HepG2 (cell line): ENCODE measurements at regions not wholly inside any gene's neighbourhood (a gene's known extent, or its start where the extent isn't known, plus 50 kb on each side); places are given as distances from the start of the nearest gene placed in this dataset.

Experiments
- ARID4A ChIP-seq: sonication (generic); formaldehyde crosslinking; IDR thresholded peaks from 2 replicates; pipeline ENCODE4 v1.5.0; 2020; ENCODE audit warnings: mild to moderate bottlenecking, missing genetic modification reagents, borderline replicate concordance
- ASH2L ChIP-seq: fragments of 300-600, 200-600 bp; sonication (generic); IDR thresholded peaks from 2 replicates; pipeline ENCODE4 v1.7.0; 2017; ENCODE audit warnings: low read depth, mild to moderate bottlenecking, moderate library complexity, mixed read lengths, low read length; ENCODE audit not compliant: insufficient read length
- JUND ChIP-seq: sonication (generic); formaldehyde crosslinking; IDR thresholded peaks from 2 replicates; pipeline ENCODE4 v1.8.0; 2022; ENCODE audit warnings: mild to moderate bottlenecking, missing genetic modification reagents
- KDM2A ChIP-seq: sonication (generic); formaldehyde crosslinking; IDR thresholded peaks from 2 replicates; pipeline ENCODE4 v1.4.0; 2020; ENCODE audit warnings: low read depth, missing genetic modification reagents, borderline replicate concordance
- SIX1 ChIP-seq: sonication (generic); formaldehyde crosslinking; IDR thresholded peaks from 2 replicates; pipeline ENCODE4 v1.4.0; 2020; ENCODE audit warnings: missing genetic modification reagents, borderline replicate concordance
- SOX5 ChIP-seq: IDR thresholded peaks from 2 replicates; pipeline ENCODE4 v1.6.1; 2016; ENCODE audit warnings: borderline replicate concordance
- ZBTB3 ChIP-seq: sonication (generic); formaldehyde crosslinking; IDR thresholded peaks from 2 replicates; pipeline ENCODE4 v1.4.0; 2020; ENCODE audit warnings: low read depth, mild to moderate bottlenecking, moderate library complexity, missing genetic modification reagents, borderline replicate concordance
- ZBTB42 ChIP-seq: sonication (generic); formaldehyde crosslinking; IDR thresholded peaks from 2 replicates; pipeline ENCODE4 v1.5.0; 2020; ENCODE audit warnings: mild to moderate bottlenecking, missing genetic modification reagents
- ZNF383 ChIP-seq: sonication (generic); formaldehyde crosslinking; IDR thresholded peaks from 2 replicates; pipeline ENCODE4 v1.4.0; 2020; ENCODE audit warnings: missing genetic modification reagents, mild to moderate bottlenecking, borderline replicate concordance
- ZNF550 ChIP-seq: sonication (generic); formaldehyde crosslinking; IDR thresholded peaks from 2 replicates; pipeline ENCODE4 v1.4.0; 2020; ENCODE audit warnings: mild to moderate bottlenecking, missing genetic modification reagents, borderline replicate concordance
- ZNF572 ChIP-seq: sonication (generic); formaldehyde crosslinking; IDR thresholded peaks from 2 replicates; pipeline ENCODE4 v1.5.1; 2020; ENCODE audit warnings: mild to moderate bottlenecking, missing genetic modification reagents
- ZNF724P ChIP-seq: sonication (generic); formaldehyde crosslinking; IDR thresholded peaks from 2 replicates; pipeline ENCODE4 v1.8.0; 2022; ENCODE audit warnings: missing genetic modification reagents, borderline replicate concordance
- TF ChIP-seq, protein P1 (sequence below): sonication (generic); formaldehyde crosslinking; IDR thresholded peaks from 2 replicates; pipeline ENCODE4 v1.4.0; 2020; ENCODE audit warnings: mild to moderate bottlenecking, missing genetic modification reagents
- TF ChIP-seq, protein P2 (sequence below): sonication (generic); formaldehyde crosslinking; IDR thresholded peaks from 2 replicates; pipeline ENCODE4 v1.5.1; 2020; ENCODE audit warnings: missing genetic modification reagents, mild to moderate bottlenecking, borderline replicate concordance
- TF ChIP-seq, protein P3 (sequence below): IDR thresholded peaks from 2 replicates; pipeline ENCODE4 v1.6.1; 2012; ENCODE audit warnings: low read depth, low read length, improper control_type of control experiment

GRCh38 chr17:72569148-72569946 is 448.5 kb downstream of the SOX9 start (continued):
- peak; percentile 25; the same call in 1 of the 2 replicates for TF ChIP-seq SOX5 (CRISPR knock-in tag)
- TF ChIP-seq ZNF724P, result no peak
- TF ChIP-seq, protein P1, sequence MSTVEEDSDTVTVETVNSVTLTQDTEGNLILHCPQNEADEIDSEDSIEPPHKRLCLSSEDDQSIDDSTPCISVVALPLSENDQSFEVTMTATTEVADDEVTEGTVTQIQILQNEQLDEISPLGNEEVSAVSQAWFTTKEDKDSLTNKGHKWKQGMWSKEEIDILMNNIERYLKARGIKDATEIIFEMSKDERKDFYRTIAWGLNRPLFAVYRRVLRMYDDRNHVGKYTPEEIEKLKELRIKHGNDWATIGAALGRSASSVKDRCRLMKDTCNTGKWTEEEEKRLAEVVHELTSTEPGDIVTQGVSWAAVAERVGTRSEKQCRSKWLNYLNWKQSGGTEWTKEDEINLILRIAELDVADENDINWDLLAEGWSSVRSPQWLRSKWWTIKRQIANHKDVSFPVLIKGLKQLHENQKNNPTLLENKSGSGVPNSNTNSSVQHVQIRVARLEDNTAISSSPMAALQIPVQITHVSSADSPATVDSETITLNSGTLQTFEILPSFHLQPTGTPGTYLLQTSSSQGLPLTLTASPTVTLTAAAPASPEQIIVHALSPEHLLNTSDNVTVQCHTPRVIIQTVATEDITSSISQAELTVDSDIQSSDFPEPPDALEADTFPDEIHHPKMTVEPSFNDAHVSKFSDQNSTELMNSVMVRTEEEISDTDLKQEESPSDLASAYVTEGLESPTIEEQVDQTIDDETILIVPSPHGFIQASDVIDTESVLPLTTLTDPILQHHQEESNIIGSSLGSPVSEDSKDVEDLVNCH, result no peak
- peak; percentile 64; the same call in 1 of the 2 replicates for TF ChIP-seq ZBTB42 (CRISPR knock-in tag)
- no peak for TF ChIP-seq JUND
- TF ChIP-seq ASH2L, result no peak
- no peak for TF ChIP-seq ARID4A (CRISPR knock-in tag)
- peak; percentile 75; the same call in 1 of the 2 replicates for TF ChIP-seq SIX1 (CRISPR knock-in tag)
- TF ChIP-seq ZNF550 (CRISPR knock-in tag), result no peak
- TF ChIP-seq, protein P2, sequence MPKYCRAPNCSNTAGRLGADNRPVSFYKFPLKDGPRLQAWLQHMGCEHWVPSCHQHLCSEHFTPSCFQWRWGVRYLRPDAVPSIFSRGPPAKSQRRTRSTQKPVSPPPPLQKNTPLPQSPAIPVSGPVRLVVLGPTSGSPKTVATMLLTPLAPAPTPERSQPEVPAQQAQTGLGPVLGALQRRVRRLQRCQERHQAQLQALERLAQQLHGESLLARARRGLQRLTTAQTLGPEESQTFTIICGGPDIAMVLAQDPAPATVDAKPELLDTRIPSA (CRISPR knock-in tag), result no peak
- TF ChIP-seq, protein P3, sequence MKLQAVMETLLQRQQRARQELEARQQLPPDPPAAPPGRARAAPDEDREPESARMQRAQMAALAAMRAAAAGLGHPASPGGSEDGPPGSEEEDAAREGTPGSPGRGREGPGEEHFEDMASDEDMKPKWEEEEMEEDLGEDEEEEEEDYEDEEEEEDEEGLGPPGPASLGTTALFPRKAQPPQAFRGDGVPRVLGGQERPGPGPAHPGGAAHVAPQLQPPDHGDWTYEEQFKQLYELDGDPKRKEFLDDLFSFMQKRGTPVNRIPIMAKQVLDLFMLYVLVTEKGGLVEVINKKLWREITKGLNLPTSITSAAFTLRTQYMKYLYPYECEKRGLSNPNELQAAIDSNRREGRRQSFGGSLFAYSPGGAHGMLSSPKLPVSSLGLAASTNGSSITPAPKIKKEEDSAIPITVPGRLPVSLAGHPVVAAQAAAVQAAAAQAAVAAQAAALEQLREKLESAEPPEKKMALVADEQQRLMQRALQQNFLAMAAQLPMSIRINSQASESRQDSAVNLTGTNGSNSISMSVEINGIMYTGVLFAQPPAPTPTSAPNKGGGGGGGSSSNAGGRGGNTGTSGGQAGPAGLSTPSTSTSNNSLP, result no peak
- no peak for TF ChIP-seq ZNF383 (CRISPR knock-in tag)
- TF ChIP-seq ZNF572 (CRISPR knock-in tag), result peak; percentile 59; the same call in 1 of the 2 replicates
- TF ChIP-seq ZBTB3 (CRISPR knock-in tag), result no peak
- TF ChIP-seq KDM2A (CRISPR knock-in tag), result no peak
